Dedifferentiated amniotic fluid mesenchymal stem cell (primary cell): ENCODE measurements at regions not wholly inside any gene's neighbourhood (a gene's known extent, or its start where the extent isn't known, plus 50 kb on each side); places are given as distances from the start of the nearest gene placed in this dataset.

Source experiments
- DNase-seq: peaks from one replicate; pipeline ENCODE4 v3.0.0-alpha.2; 2016; ENCODE audit errors: extremely low spot score

GRCh38 chr6:51398793-51399192 lies 580.1 kb downstream of the TFAP2B start:
- DNase-seq = no peak

- no peak for DNase-seq
Observed at GRCh38 chr6:51410453-51410852, 591.8 kb downstream of the TFAP2B start.

- DNase-seq = no peak
Observed at GRCh38 chr6:51411496-51412125, 592.9 kb downstream of the TFAP2B start.

GRCh38 chr6:51414361-51414760 lies 595.7 kb downstream of the TFAP2B start:
- DNase-seq = no peak

GRCh38 chr6:51415501-51415900 lies 596.8 kb downstream of the TFAP2B start:
- no peak for DNase-seq

GRCh38 chr6:51429017-51429712 lies 610.5 kb downstream of the TFAP2B start:
- no peak for DNase-seq

GRCh38 chr6:51430589-51430988 lies 611.9 kb downstream of the TFAP2B start:
- DNase-seq = no peak

GRCh38 chr6:51432481-51432880 lies 613.8 kb downstream of the TFAP2B start:
- no peak for DNase-seq

GRCh38 chr6:51450248-51450957 lies 631.7 kb downstream of the TFAP2B start:
- DNase-seq = no peak

GRCh38 chr6:51450958-51451357 lies 632.3 kb downstream of the TFAP2B start:
- DNase-seq = no peak

GRCh38 chr6:51456282-51456681 lies 631.1 kb downstream of the PKHD1 start:
- no peak for DNase-seq

GRCh38 chr6:51459958-51460357 lies 627.5 kb downstream of the PKHD1 start:
- DNase-seq = no peak

GRCh38 chr6:51462896-51463295 lies 624.5 kb downstream of the PKHD1 start:
- DNase-seq = no peak

GRCh38 chr6:51463321-51463720 lies 624.1 kb downstream of the PKHD1 start:
- no peak for DNase-seq

- no peak for DNase-seq
Observed at GRCh38 chr6:51464956-51465355, 622.5 kb downstream of the PKHD1 start.

- no peak for DNase-seq
Observed at GRCh38 chr6:51466427-51466826, 621.0 kb downstream of the PKHD1 start.

- DNase-seq = no peak
Observed at GRCh38 chr6:51467231-51467952, 620.0 kb downstream of the PKHD1 start.

- no peak for DNase-seq
Observed at GRCh38 chr6:51468704-51469103, 618.7 kb downstream of the PKHD1 start.

GRCh38 chr6:51472745-51473487 lies 614.5 kb downstream of the PKHD1 start:
- DNase-seq = no peak

- no peak for DNase-seq
Observed at GRCh38 chr6:51474022-51474975, 613.1 kb downstream of the PKHD1 start.
